Stomach (tissue), 4 donors: ENCODE measurements at regions not wholly inside any gene's neighbourhood (a gene's known extent, or its start where the extent isn't known, plus 50 kb on each side); places are given as distances from the start of the nearest gene placed in this dataset.

ENCODE experiments used
- EP300 ChIP-seq: sonication (generic); formaldehyde crosslinking; IDR thresholded peaks from one replicate; pipeline ENCODE4 v1.6.1; 2017; ENCODE audit warnings: antibody characterized with exemption
- POLR2A ChIP-seq, 4 donors: fragments of 450-650 bp; IDR thresholded peaks; one replicate each; pipeline ENCODE4 v1.6.1; 2016; ENCODE audit warnings: antibody characterized with exemption in 4 of 4, control low read depth in 2 of 4, mild to moderate bottlenecking in 1 of 4, moderate library complexity in 1 of 4
- TF ChIP-seq, protein P1 (sequence below), 7 experiments: fragments of 450-650 bp in 4 of 7; fragments of 200-600 bp in 3 of 7; sonication (generic) in 3 of 7; IDR thresholded peaks; one replicate each; pipeline ENCODE4 v1.5.1; 2016 to 2019; ENCODE audit warnings: antibody characterized with exemption in 7 of 7, control low read depth in 2 of 7, mild to moderate bottlenecking in 1 of 7

DNA sequence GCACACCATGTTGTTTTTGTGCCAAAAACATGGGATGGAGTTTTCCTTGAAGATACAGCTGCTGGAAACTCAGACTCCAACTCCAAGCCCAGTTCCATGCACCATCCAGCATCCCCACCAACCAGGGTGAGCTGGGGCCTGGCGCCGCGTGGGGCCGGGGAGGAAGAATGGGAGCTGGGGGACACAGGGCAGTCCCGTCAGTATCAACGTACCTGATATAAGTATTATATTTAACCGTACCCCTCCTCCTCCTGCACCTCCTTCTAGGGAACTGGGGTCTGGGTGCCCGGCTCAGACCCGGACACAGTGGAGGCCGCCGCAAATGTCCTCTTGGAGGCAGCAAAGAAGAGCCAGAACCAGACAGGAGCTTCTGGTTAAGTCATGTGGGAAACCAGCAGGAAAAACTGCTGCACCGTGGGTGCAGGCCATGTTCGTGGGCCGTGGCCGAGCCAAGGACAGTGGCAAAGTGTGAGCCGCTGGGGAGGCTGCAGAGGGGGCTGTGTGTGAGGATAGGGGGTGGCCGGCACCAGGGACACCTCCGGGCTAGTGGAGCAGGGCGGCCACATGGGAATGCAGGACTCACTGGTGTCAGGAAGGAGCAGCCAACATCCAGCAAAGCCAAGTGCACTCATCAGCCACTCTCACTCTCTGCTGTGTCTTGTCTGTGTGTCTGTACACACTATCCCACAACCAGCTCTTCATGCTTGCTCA lies 112.6 kb downstream of the TMEM18 start:
- TF ChIP-seq, protein P1, sequence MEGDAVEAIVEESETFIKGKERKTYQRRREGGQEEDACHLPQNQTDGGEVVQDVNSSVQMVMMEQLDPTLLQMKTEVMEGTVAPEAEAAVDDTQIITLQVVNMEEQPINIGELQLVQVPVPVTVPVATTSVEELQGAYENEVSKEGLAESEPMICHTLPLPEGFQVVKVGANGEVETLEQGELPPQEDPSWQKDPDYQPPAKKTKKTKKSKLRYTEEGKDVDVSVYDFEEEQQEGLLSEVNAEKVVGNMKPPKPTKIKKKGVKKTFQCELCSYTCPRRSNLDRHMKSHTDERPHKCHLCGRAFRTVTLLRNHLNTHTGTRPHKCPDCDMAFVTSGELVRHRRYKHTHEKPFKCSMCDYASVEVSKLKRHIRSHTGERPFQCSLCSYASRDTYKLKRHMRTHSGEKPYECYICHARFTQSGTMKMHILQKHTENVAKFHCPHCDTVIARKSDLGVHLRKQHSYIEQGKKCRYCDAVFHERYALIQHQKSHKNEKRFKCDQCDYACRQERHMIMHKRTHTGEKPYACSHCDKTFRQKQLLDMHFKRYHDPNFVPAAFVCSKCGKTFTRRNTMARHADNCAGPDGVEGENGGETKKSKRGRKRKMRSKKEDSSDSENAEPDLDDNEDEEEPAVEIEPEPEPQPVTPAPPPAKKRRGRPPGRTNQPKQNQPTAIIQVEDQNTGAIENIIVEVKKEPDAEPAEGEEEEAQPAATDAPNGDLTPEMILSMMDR (IDR thresholded peaks at IDR 0.05): no peak
- TF ChIP-seq EP300 (no peak), POLR2A (IDR thresholded peaks at IDR 0.05) (no peak)
